GM13977 (cell line): ENCODE measurements at regions not wholly inside any gene's neighbourhood (a gene's known extent, or its start where the extent isn't known, plus 50 kb on each side); places are given as distances from the start of the nearest gene placed in this dataset.
"Not testable (repeated sequence)": the region's sequence is repeated elsewhere in the genome, so short reads cannot be mapped to it uniquely, and the experiment has no call there.

Source experiments
- DNase-seq: peaks from one replicate; pipeline ENCODE4 v3.0.0; 2012; ENCODE audit warnings: low spot score
- in situ Hi-C: fragments of 300-500 bp; cut with MboI; formaldehyde crosslinking; loops from one replicate; pipeline ENCODE4 v1.12.0; 2022; ENCODE audit warnings: low sequenced_read_pairs, low pct_unique_long_range_greater_than_20kb, mixed read lengths, inconsistent platforms; ENCODE audit not compliant: unreplicated experiment
- TF ChIP-seq, protein P1 (sequence below): IDR thresholded peaks from 2 replicates; pipeline ENCODE4 v1.5.1; 2012; ENCODE audit warnings: mild to moderate bottlenecking, control low read depth; ENCODE audit not compliant: insufficient read depth; ENCODE audit errors: extremely low read depth, missing control alignments

DNA sequence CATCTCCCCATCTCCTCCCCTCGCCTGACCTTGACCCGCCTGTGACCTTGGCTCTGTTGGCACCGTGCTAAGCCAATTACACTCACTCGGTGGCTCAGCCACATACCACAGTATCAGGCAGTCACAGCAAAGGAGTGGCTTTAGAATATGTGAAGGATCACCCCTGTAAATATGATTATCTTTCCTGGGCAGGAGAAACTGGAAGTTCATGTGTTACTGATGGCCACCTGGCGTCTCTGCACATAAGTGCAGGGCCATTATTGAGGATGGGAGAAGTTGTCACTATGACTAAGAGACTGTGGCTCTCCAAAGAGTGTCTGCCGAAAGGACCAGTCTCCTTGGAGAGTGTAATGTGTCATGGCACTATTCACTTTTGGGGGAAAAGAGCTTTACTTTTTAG, 116.9 kb upstream of the S1PR3 start:
- in situ Hi-C loops: no loop called here

DNA sequence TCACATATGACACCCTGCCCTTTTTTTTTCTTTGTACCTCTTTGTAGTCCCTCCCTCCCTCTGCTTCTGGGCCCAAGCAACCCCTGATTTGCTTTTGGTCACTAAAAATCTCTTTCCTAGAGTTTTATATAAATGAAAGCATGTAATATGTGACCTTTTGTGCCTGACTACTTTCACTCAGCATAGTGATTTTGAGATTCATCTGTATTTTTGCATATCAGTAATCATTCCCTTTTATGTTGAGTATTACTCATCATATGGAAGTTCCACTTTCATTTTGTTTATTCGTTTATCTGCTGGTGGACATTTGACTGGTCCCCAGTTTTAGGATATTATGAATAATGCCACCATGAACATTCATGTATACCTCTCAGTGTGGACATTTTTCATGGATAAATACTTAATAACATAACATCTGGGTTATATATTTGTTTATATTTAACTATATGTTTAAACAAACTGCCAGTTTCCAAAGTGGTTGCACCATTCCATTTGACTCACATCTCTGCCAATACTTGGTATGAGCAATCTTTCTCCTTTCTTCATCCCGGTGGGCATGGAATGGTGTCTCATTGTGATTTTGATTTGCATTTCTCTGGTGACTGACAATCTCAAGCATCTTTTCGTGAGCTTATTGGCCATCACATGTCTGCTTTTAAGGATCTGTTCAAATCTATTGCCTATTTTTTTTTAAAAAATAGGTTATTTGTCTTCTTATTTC, 115.7 kb upstream of the S1PR3 start:
- TF ChIP-seq, protein P1, sequence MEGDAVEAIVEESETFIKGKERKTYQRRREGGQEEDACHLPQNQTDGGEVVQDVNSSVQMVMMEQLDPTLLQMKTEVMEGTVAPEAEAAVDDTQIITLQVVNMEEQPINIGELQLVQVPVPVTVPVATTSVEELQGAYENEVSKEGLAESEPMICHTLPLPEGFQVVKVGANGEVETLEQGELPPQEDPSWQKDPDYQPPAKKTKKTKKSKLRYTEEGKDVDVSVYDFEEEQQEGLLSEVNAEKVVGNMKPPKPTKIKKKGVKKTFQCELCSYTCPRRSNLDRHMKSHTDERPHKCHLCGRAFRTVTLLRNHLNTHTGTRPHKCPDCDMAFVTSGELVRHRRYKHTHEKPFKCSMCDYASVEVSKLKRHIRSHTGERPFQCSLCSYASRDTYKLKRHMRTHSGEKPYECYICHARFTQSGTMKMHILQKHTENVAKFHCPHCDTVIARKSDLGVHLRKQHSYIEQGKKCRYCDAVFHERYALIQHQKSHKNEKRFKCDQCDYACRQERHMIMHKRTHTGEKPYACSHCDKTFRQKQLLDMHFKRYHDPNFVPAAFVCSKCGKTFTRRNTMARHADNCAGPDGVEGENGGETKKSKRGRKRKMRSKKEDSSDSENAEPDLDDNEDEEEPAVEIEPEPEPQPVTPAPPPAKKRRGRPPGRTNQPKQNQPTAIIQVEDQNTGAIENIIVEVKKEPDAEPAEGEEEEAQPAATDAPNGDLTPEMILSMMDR: no peak
- no peak for DNase-seq
- in situ Hi-C loops: no loop called here

More for the DNA sequence above, 116.9 kb upstream of the S1PR3 start:
- no peak for DNase-seq
- TF ChIP-seq, protein P1: no peak

DNA sequence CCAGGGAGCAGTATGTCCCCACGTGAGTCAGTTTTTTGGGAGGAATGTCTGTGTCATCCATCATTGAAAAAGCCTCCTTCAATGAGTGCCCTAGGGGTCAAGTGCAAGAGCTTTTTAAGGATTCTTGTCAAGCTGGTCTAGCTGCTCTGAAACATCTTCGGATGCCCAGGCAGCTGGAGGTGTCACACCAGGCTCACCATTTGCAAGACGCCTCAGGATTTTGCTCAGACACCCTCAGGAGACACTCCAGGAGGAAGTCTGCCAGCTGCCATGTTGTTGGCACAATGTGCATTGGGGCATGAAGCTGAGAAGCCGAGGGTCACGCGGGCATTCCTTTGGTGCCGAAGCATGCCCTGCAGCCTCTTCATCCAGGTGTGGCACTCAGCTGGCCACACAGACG, 111.1 kb upstream of the S1PR3 start:
- TF ChIP-seq, protein P1: no peak
- DNase-seq: no peak
- in situ Hi-C loops: no loop called here

DNA sequence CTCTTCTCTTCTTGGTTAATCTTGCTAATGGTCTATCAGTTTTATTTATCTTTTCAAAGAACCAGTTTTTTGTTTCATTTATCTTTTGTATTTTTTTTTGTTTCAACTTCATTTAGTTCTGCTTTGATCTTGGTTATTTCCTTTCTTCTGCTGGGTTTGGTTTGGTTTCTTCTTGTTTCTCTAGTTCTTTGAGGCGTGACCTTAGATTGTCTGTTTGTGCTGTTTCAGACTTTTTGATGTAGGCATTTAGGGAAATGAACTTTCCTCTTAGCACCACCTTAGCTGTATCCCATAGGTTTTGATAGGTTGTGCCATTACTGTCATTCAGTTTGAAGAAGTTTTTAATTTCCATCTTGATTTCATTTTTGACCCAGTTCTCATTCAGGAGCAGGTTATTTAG, 107.0 kb upstream of the S1PR3 start:
- in situ Hi-C loops: not testable (repeated sequence)

DNA sequence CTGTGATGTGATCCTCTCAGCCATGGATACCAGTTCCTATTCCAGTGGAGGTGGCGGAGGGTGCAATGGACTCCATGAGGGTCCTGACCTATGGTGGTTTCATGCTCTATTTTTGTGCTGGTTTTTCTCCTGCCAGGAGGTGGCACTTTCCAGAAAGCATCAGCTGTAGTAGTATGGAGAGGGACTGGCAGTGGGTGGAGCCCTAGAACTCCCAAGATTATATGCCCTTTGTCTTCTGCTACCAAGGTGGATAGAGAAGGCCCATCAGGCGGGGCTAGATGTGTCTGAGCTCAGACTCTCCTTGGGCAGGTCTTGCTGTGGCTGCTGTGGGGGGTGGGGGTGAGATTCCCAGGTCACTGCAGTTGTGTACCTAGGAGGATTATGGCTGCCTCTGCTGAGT, 104.5 kb upstream of the S1PR3 start:
- DNase-seq, in situ Hi-C loops: not testable (repeated sequence)

More for the DNA sequence above, 107.0 kb upstream of the S1PR3 start:
- not testable (repeated sequence) for DNase-seq

DNA sequence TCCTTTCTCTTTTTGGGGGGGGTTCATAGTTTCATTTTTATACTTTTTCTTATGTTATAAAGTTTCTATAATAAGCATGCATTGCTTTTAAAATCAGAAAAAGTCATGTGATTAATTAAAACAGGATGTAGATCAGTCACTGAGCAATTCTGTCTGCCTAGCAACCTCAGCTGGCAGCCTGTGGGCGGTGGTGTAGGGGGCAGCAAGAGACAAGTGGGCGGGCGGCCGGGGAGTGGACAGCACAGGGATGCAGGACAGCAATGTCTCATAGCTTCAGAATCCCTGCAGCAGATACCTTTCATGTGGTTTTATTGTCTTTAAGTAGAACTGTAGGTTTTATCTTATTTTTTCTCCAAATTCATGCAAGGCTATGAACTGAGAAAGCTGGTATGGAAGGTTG, 101.9 kb upstream of the S1PR3 start:
- no peak for DNase-seq
- TF ChIP-seq, protein P1: no peak
- in situ Hi-C loops: no loop called here

DNA sequence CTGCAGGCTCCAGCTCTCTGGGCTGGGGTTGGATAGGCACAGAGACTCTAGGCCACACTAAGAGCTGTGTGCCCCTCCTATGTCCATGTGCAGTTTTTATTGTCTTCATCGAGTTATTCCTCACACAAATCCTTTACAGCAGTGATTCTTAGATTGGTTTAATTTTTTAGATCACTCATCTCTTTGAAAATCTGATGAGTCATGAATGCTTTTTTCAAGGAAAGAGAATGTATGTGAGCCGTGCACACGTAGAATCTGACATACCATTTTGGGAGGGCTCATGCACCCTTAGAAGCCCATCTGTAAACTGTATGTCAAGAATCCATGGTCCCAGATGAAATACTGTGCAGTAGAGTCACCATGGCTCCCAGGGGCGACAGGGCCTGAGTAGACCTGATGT, 100.7 kb upstream of the S1PR3 start:
- no peak for DNase-seq
- in situ Hi-C loops: no loop called here
- TF ChIP-seq, protein P1: no peak

DNA sequence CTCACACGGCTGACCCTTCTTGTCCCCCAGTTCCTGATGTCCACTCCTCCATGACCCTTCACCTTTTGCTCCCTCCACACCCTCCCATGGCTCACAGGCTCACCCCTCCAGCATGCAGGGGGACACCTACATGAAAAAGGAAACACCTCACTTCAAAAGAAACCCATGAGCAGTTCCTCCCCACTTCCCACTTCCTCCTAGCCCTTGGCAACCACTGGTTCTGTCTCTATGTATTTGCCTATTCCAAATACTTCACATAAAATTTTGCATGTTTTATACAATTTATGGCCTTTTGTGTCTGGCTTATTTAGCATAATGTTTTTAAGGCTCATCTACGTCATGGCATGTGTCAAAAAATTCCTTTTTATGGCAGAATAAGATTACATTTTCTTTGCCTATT, 100.2 kb upstream of the S1PR3 start:
- TF ChIP-seq, protein P1: no peak
- DNase-seq: no peak
- in situ Hi-C loops: no loop called here
